ENCODE measurements at regions not wholly inside any gene's neighbourhood (a gene's known extent, or its start where the extent isn't known, plus 50 kb on each side); places are given as distances from the start of the nearest gene placed in this dataset.
"Not testable (repeated sequence)": the region's sequence is repeated elsewhere in the genome, so short reads cannot be mapped to it uniquely, and the experiment has no call there.

DNA sequence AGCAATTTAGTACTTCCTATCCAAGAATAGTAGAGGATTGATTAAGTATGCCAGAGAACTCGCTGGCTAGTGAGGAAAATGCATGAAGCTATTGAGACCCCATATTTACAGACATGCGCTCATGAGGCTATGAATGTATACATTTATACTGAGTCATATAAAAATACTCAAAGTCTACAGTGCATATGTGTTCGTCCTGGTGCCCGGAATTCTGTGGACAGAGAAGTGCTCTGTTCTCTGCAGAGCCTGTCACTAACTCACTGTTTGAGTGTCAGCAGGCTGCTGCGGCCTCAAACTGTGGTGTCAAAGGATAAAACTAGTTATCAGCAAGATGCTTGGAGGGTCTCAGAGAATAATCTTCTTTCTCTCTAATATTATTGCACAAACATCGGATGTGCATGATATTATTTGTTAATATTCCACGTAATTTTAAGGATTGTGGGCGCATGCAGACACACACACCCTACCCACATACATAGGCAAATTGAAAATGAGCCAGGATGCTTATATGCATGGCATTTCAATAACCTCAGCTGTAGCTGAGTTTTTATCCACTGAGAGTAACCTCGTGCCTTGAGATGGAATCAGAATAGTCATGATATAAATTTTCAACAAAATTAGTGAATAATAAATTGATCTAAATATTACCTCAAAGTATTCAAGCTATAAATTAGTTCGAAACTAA lies 50.0 kb upstream of the TSC22D2 start:
- no peak for DNase-seq (ENCODE audit: low read depth)

DNA sequence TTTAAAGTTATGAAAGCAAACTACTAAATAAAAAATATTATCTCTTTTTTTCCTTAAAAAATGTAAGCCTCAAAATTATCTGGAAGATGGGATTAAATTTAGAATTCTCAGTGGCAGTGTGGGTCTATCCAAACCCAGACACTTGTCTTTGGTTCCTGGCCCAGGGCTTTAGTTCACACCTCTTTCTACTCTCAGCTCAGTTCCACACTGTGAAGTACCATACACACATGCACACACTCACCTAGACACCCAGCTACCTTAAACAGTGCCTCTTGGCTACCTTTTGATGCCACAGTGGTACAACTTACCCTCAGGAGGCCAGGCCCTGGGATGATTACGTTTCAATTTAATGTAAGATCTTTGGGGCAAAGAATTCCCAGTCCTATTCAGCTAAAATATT lies 51.0 kb upstream of the TSC22D2 start:
- DNase-seq (ENCODE audit: low read depth) = no peak

DNA sequence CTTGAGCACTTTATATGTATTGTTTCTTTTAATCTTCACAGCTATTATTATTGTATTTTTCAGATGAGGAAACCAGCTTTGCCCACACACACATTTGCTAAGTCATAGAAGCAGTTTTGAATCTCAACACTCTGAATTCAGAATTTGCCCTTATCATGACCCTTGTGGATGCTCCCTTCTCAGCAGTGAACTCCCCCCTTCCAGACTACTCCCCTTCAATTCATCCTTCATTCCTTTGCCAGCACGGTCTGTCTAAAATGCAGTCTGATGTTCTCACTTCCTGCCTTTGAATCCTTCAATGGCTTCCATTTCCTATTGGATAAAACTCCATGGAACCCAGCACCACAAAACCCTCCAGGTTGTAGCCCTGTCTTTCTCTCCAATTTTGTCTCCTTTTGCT lies 52.5 kb upstream of the TSC22D2 start:
- no peak for DNase-seq (ENCODE audit: low read depth)

DNA sequence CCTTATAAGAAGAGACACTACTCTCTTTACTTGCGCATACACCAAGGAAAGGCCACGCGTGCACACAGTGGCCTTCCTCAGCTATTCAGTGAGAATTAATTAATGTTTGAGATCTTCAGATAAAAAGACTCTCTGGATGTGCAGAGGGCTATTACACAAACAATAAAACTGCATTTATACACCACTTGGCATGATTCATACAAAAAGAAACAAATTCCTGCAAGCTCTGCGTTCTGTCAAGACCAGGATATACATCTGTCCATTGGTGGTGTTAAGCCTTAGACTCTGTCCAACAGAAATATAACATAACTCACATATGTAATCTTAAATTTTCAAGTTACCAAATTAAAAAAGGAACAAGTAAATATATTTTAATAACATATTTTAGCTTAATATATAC lies 55.2 kb upstream of the TSC22D2 start:
- no peak for DNase-seq (ENCODE audit: low read depth)

DNA sequence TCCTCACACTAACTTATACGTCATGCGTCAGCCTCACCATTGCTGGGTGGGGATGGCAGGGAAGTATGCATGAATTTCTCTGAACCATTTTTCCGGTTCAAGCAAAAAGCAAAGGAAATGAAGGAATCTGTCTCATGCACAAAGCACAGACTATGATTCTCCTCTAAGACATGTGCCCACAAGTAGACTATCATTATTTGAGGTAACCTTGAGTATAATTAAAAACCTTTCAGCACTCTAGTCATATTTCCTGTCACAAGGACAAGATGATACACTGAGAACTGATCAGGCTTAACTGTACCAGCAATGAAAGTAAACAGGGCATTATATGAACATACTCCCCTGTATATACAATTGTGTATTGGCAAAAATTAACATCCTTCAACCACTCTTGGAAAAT lies 56.7 kb upstream of the TSC22D2 start:
- no peak for DNase-seq (ENCODE audit: low read depth)

DNA sequence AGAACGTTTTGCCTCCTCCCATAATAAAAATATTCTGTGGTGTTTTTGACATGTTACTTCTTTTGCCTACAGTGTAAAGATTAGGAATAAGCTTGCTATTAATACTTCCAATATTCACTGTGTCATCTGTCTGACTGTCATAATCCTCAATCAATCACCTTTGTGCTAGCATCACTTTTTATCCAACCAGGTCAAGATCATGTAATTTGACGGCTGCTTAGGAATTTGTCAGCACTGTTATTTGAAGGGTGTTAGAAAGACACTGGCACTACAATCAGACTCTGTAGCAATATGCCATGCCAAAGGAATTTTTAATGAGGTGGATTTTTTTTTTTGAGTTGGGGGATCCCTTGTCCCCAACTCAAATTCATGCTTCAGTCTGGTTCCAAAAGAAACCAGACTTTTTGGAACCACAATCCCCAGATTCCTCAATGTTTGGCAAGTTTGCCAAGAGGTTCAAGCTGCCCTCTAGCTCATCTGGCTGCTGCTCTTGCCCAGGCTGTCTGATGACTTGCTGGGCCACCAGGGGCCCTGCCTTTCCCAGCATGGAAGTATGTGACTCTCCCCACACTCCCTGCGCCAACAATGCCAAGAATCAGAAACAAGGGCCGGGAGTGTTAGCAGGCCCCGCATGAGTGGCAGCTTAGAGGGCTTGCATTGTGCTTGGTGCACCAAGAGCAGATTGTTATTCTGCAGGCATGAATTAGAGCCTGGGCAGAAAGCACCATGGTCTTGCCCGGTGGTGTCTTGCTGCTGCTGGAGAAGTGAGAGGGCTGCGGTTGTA lies 58.6 kb upstream of the TSC22D2 start:
- no peak for DNase-seq (ENCODE audit: low read depth)

DNA sequence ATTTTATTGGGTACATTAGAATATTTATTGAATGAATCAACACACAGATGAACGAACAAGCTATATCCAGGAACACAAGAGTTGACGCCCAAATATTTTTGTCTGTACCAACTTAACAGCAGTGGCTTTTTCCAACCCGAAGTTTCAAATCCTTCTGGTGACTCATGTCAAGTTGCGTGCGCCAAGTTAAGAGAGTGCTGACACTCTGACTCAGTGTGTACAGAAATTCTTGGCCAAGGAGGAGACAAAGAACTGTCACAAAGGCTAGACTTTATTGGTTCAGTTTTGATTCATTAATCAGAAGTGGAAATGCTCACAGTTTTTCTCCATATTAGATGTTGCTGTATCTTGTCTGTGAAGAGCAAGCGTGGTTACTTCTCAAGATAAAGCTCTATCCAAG lies 59.6 kb upstream of the TSC22D2 start:
- peak; percentile 82 for DNase-seq (ENCODE audit: low read depth)

DNA sequence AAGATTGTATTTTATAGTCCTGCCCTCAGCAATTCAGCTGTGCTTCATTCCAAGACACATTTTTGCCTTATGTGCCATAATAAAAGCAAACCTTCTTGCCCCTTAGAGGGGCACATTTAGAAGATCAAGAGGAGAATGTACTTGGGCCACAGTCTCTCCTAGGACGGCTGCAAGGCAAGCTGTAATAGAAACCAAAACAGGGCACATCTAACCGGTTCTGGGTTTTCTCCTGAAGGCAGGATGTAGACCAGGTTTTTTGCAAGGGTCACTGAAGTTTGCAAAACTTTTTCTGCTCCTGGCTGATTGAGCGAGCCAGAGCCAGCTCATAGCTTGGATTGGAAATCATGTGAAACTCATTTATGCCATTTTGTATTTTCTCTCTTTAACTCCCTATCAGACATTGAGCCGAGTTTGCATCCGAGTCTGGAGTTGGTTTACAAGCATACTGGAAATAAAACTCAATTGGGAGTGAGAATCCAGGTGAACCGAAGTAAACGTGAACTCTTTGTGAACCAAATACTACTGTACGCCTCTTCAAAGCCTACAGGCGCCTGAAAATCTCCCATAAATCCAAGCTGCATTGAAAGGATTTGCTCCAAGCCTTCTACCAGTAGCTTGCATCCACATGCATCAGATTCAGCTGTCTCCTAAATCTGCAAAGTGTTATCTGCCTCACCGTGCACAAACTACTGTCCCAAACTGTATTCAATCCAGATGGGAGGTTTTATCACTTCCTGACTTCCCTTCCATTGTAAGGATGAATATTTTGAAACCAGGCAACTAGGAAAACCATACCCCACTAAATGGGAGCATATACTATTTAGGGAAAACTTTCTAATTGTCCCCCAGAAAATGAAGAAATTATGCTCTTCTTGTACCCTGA lies 60.9 kb upstream of the TSC22D2 start:
- DNase-seq (ENCODE audit: low read depth) = no peak

DNA sequence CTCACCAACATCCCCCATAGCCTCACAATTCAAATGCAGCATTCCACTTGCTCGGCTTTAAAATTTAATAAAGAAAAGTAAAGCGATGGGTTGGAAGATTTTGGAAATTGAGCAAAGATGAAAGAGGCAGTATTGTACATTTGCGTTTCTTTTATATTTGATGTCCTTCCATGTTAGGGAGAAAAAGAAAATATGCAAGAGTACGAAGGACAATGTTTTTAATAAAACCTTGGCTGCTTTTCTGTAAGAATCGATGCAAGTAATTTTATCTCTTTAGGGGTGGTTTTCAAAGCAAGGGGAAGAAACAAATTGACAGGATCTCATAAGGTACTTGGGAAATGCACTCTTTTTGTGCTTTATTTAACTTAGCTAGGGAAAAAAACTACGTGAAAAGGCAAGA lies 61.8 kb upstream of the TSC22D2 start:
- no peak for DNase-seq (ENCODE audit: low read depth)

DNA sequence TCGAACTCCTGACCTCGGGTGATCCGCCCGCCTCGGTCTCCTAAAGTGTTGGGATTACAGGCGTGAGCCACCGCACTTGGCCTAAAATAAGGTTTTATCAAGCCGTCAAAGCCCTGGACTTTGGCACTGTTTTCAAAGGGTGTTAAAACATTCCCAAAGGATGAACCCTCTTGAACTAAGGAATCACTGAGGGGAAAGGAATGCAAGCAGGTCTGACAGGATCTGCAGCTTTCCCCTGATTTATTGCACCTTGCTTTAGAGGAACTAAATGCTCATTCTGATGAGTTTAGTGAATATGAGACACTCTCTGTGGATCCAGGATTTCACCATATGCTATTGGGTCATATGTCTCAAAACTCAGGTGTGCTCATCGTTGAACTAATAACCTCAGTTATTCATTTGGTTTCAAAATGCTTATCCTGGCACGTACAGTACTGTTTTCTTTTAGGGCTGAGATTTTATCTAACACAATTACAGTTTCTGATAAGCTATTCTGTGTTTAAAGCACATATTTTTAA lies 63.0 kb upstream of the TSC22D2 start:
- no peak for DNase-seq (ENCODE audit: low read depth)

DNA sequence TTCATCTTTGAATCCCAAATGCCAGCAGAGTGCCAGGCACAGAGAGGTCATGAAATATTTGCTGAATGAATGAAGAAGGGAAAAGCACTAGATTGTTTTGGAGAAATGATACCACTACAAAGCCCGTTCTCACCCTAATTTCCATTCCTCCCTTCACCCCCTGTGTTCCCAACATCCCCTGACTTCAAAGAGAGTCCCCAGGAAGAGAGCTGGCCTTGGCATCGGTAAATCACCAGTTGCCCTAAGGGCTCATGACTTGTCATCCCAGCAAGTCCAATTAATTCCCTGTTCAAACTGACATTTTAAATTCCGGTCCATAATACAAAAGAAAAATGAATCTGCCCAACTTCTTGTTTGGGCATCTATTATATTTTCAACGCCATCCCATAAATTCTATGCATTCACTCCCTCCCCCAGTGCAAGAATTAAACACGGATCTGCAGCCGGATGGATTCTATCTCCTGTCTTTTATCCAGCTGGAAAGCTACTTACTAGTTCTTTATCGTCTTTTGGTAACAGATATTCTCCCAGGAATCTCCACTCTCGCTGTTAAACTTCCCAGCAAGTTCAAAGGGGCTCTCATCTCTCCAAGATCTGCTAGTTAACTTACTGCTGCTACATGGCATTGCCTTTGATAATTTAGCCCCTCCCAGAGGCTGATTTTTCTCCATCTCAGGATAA lies 63.9 kb upstream of the TSC22D2 start:
- no peak for DNase-seq (ENCODE audit: low read depth)

DNA sequence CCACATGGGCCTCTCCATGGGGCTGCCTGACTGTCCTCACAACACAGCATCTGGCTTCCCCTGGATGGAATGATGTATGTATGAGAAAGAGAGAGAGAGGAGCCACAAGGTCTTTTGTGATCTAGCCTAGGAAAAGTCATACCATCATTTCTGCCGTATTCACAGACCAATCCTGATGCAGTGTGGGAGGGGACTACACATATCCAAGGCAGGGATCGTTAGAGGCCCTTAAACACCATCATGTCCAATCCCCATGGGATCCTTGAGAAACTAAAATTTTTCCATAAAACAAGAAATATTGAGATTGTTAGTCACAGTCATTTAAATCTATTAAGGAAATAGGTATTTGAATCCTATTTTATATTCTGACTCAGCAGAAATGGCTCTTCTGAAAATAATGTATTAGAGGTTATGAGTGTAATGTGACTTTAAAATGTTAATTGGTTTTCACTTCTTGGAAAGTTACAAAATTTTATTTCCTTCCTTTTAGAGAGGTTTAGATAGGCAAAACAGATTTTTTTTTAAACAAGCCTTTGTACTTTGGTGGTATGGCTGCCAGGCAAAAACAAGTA lies 65.1 kb upstream of the TSC22D2 start:
- DNase-seq (ENCODE audit: low read depth) = no peak

DNA sequence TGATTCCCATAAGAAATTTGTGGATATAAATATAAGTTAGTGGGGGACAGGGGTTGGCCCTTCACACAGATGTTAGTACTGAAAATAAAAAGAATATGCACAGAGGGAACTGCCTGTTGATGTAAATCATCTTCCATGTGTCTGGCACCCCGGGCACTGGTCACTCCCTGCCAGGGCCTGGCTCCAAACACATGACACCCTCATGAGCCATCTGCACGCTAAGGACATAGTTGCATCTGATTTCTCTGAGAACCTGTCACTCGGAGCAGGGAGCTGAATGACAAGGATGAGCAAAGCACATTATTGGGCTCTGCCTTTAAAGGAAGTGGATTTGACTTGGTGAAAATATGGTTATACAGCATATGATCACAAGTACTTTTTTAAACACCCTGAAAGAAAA lies 66.2 kb upstream of the TSC22D2 start:
- no peak for DNase-seq (ENCODE audit: low read depth)

DNA sequence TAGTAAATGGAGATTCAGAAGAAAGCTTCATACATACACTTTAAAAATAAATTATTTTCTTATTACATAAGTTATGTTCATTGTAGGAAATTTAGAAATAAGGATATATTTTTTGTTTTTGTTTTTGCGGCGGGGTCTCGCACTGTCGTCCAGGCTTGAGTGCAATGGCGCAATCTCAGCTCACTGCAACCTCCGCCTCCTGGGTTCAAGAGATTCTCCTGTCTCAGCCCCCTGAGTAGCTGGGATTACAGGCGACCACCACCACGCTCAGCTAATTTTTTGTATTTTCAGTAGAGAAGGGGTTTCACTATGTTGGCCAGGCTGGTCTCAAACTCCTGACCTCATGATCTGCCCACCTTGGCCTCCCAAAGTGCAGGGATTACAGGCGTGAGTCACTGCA lies 71.7 kb upstream of the TSC22D2 start:
- not testable (repeated sequence) for DNase-seq (ENCODE audit: low read depth)

DNA sequence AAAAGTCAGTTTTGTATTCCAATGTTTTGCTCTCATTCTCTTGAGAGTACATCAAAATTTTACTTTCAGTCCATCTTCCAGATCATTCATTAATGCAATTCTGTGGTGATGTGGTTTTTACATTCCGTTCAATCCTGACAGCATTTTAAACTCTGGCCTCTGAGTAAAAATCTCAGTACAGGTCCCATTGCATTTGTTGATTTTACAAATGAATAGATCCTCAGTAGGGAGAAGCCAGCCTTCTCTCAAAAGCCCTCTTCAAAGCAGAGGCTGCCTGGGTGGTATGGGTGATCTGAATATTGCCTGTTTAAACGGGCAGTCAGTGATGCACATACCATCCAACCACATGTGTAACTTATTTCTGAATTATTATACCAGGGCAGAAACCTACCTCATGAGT lies 72.5 kb upstream of the TSC22D2 start:
- no peak for DNase-seq (ENCODE audit: low read depth)

DNA sequence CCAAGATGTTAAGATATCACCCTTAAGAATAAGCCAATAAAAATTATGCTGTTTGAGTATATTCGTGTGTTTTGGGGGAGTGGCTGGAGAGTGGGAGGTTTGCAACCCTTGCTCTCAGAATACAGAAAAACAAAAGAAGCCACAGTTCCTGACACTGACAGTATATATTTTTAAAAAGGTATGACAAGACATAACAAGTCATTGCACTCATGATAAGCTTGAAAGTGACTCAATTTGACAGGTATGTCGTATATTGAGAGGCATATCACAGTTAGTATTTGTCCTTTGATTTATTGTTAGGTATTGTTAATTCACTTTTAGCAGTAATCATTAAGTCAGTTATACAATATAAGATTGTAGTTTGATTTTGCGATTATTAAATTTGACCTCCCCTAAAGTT lies 73.1 kb upstream of the TSC22D2 start:
- no peak for DNase-seq (ENCODE audit: low read depth)

DNA sequence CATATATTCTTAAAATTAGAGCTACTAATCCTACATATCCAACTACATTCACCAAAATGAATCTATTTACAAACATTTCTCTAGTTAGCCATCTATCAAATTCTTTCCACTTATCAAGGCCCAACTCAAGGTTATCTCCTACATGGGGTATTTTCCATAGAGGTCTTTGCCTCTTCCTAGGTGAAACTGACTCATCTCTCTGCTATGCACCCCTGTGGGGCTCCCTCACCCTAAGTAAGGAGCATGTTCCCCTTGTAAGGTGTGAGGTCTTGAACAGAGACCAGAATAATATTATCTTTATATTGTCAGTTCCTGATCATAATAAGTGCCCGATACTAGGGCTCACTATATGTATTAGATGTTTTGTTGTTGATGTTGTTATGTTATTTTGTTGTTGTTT lies 74.6 kb upstream of the TSC22D2 start:
- DNase-seq (ENCODE audit: low read depth) = no peak

DNA sequence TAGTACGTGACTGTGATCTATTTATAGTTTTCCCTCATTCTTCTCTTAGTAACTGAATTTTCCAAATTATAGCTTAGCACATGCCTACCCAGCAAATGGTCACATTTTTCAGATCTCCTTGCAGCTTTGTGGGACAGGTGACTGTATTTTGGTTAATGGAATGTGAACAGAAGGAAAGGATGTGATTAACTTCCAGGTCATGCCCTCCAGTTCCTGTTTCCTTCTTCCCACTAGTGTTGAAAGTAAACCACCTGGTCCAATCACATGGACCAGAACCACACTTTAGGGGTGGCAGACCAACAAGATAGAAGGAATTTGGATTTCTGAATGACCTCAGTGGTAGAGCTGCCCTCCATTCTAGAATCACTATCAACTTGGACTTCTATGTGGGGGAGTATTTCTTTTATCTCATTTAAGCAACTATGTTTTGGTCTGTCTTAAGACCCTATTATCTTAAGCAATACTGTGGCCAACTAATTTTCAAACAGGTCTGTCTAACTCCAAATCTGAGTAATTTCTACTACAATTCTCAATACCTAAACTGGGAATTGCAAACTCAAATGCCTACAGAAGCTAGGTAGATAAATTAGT lies 76.0 kb upstream of the TSC22D2 start:
- no peak for DNase-seq (ENCODE audit: low read depth)

DNA sequence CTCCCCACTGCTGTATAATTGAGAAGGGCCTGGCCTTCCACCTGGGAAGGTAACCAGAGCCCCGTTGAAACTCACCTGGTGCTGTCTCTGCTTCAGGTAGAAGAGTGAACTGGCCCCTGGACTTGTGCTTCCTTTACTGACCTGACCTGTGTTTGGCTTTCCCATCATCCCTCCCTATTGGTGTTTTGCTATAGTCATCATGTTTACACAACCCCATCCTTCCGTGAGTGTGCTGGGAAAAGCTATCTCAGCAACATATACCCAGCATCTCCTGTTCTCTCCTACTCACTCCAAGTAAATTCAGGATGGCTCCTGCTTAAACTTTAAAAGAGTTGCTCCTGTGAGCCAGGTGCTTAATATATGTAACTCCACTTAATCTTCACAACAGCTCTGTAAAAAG lies 77.2 kb upstream of the TSC22D2 start:
- DNase-seq (ENCODE audit: low read depth) = no peak

DNA sequence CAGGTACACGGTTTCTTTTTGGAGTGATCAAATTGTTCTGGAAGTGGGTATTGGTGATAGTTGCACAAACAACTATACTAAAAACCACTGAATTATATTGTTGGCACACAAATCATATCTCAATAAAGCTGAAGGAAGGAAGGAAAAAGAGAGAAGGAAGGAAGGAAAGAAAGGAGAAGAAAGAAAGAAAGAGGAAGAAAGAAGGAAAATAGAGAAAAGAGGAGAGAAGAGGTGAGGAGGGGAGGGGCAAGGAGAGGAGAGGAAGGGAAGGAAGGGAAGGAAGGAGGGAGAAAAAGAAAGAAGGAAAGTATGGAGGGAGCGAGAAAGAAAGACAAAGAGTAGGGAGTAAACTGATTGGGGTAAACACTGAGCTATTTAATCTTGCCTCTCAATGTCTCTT lies 77.9 kb upstream of the TSC22D2 start:
- no peak for DNase-seq (ENCODE audit: low read depth)

DNA sequence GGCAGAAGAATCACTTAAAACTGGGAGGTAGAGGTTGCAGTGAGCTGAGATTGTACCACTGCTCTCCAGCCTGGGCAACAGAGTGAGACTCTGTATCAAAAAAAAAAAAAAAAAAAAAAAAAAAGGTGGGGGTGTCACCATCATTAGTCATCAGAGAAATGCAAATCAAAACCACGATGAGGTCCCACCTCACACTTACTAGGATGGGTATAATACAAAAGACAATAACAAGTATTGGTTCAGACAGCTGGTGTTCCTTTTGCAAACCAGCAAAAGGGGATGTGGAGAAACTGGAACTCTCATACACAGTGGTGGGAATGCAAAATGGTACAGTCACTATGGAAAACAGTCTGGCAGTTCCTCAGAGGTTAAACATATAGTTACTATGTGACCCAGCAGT lies 78.7 kb upstream of the TSC22D2 start:
- no peak for DNase-seq (ENCODE audit: low read depth)
